ENCODE measurements at regions not wholly inside any gene's neighbourhood (a gene's known extent, or its start where the extent isn't known, plus 50 kb on each side); places are given as distances from the start of the nearest gene placed in this dataset.

DNA sequence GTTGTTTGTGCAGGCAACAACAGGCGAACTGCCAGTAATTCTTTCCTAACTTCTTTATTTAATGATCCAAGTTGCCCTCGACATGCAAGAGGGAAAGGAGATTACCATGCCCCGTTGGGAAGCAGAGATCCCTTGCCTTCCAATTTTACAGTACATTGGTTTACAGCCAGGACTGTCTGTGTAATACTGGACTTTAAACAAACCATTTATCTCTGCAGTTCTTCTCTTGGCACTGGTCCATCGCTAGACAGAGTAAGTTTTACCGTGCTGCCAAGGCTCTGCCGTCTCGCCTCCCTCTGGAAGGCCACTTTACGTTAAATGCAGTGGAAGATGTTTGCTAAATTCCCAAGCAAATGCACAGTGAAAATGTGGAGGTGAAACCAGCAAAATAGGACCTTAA, 660.3 kb upstream of the PRKX start:
- Histone ChIP-seq H3K4me2 (ENCODE audit: low read depth, low read length, poor library complexity, severe bottlenecking) (no peak overlapping the region), H4K20me1 (ENCODE audit: insufficient read depth, low read length, poor library complexity, severe bottlenecking) (no peaks in the 10 kb centered on the region), H3K4me3 (ENCODE audit: low read length, poor library complexity, severe bottlenecking) (no peak overlapping the region), H3K36me3 (ENCODE audit: insufficient read depth, low read length) (no peaks in the 10 kb centered on the region), H3K9me2 (replicated peaks; ENCODE audit: low read depth, low read length) (no peaks in the 10 kb centered on the region), H3K27me3 (ENCODE audit: insufficient read depth, low read length, poor library complexity, severe bottlenecking) (no peaks in the 10 kb centered on the region), H2AFZ (ENCODE audit: low read length) (no peak overlapping the region), H3K9me3 (ENCODE audit: insufficient read depth, low read depth, low read length) (no peaks in the 10 kb centered on the region), H3K79me2 (ENCODE audit: insufficient read depth, low read length) (no peaks in the 10 kb centered on the region), H3K9ac (ENCODE audit: low read depth, low read length, poor library complexity, severe bottlenecking) (no peak overlapping the region), H3F3A (ENCODE audit: low read depth) (no peaks in the 10 kb centered on the region), H3K4me1 (ENCODE audit: insufficient read depth, low read length, poor library complexity, severe bottlenecking) (no peaks in the 10 kb centered on the region)
- no peak for TF ChIP-seq EZH2phosphoT487 (IDR thresholded peaks at IDR 0.05; ENCODE audit: borderline replicate concordance)
- TF ChIP-seq, protein P1, sequence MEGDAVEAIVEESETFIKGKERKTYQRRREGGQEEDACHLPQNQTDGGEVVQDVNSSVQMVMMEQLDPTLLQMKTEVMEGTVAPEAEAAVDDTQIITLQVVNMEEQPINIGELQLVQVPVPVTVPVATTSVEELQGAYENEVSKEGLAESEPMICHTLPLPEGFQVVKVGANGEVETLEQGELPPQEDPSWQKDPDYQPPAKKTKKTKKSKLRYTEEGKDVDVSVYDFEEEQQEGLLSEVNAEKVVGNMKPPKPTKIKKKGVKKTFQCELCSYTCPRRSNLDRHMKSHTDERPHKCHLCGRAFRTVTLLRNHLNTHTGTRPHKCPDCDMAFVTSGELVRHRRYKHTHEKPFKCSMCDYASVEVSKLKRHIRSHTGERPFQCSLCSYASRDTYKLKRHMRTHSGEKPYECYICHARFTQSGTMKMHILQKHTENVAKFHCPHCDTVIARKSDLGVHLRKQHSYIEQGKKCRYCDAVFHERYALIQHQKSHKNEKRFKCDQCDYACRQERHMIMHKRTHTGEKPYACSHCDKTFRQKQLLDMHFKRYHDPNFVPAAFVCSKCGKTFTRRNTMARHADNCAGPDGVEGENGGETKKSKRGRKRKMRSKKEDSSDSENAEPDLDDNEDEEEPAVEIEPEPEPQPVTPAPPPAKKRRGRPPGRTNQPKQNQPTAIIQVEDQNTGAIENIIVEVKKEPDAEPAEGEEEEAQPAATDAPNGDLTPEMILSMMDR (conservative IDR thresholded peaks at IDR 0.05; ENCODE audit: low read length): no peak

DNA sequence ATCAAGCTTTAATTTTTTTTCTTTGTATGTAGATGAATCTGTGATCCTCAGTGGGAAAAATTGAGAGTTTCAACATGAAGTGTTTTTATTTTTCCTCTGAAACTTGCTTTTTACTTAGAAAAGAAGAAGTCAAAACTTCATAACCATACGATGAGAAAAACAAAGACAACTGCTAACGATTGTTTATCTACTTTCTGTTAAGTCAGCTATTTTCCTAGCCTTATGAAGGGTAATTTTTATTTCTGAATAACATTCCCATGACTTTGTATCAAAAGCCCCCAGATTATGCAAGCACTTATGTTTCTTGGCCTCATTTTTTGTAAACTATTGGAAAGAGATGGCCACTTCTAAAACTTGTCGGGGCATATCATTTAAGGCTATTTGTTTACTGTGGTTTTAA, 645.1 kb upstream of the PRKX start:
- Histone ChIP-seq H2AFZ (ENCODE audit: low read length) (no peak overlapping the region), H3K4me1 (ENCODE audit: insufficient read depth, low read length, poor library complexity, severe bottlenecking) (no peaks in the 10 kb centered on the region), H3K4me3 (ENCODE audit: low read length, poor library complexity, severe bottlenecking) (no peak overlapping the region), H3K36me3 (ENCODE audit: insufficient read depth, low read length) (no peaks in the 10 kb centered on the region), H3K27me3 (ENCODE audit: insufficient read depth, low read length, poor library complexity, severe bottlenecking) (no peaks in the 10 kb centered on the region), H3K79me2 (ENCODE audit: insufficient read depth, low read length) (no peaks in the 10 kb centered on the region), H4K20me1 (ENCODE audit: insufficient read depth, low read length, poor library complexity, severe bottlenecking) (no peaks in the 10 kb centered on the region), H3F3A (ENCODE audit: low read depth) (no peaks in the 10 kb centered on the region), H3K4me2 (ENCODE audit: low read depth, low read length, poor library complexity, severe bottlenecking) (no peak overlapping the region), H3K9ac (ENCODE audit: low read depth, low read length, poor library complexity, severe bottlenecking) (no peak overlapping the region), H3K9me2 (replicated peaks; ENCODE audit: low read depth, low read length) (no peaks in the 10 kb centered on the region), H3K9me3 (ENCODE audit: insufficient read depth, low read depth, low read length) (no peaks in the 10 kb centered on the region)
- no peak for TF ChIP-seq EZH2phosphoT487 (IDR thresholded peaks at IDR 0.05; ENCODE audit: borderline replicate concordance)
- TF ChIP-seq, protein P1 (conservative IDR thresholded peaks at IDR 0.05; ENCODE audit: low read length): no peak

DNA sequence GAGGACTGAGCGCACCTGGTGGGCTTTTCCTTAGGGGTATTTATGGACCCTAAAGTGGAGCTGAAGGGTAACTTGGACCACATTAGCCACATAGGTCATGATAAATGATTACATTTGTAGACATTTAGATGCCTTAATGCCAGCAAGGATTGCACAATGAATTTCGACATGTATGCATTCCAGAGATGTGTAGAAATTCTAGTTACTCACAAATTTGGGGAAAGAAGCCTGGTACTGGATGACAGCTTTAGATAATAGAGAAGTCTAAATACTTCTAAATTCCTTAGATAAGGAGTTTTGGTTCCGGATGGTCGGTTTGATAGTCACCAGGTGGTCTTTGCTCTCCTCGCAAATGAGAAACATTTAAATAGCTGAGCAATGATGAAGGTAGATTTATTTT, 609.5 kb upstream of the PRKX start:
- H3K9me3 ChIP-seq (ENCODE audit: insufficient read depth, low read depth, low read length): no peaks in the 10 kb centered on the region

More for the DNA sequence above, 609.5 kb upstream of the PRKX start:
- no peak overlapping the region for H3K4me3 ChIP-seq (ENCODE audit: low read length, poor library complexity, severe bottlenecking)
- H3F3A ChIP-seq (ENCODE audit: low read depth): no peaks in the 10 kb centered on the region
- no peak overlapping the region for H3K4me2 ChIP-seq (ENCODE audit: low read depth, low read length, poor library complexity, severe bottlenecking)
- no peaks in the 10 kb centered on the region for H3K79me2 ChIP-seq (ENCODE audit: insufficient read depth, low read length)
- no peak overlapping the region for H2AFZ ChIP-seq (ENCODE audit: low read length)
- H3K9ac ChIP-seq (ENCODE audit: low read depth, low read length, poor library complexity, severe bottlenecking): no peak overlapping the region
- no peaks in the 10 kb centered on the region for H3K4me1 ChIP-seq (ENCODE audit: insufficient read depth, low read length, poor library complexity, severe bottlenecking)
- H4K20me1 ChIP-seq (ENCODE audit: insufficient read depth, low read length, poor library complexity, severe bottlenecking): no peaks in the 10 kb centered on the region
- TF ChIP-seq, protein P1 (conservative IDR thresholded peaks at IDR 0.05; ENCODE audit: low read length): no peak
- TF ChIP-seq EZH2phosphoT487 (IDR thresholded peaks at IDR 0.05; ENCODE audit: borderline replicate concordance): no peak
- H3K27me3 ChIP-seq (ENCODE audit: insufficient read depth, low read length, poor library complexity, severe bottlenecking): no peaks in the 10 kb centered on the region
- no peaks in the 10 kb centered on the region for H3K36me3 ChIP-seq (ENCODE audit: insufficient read depth, low read length)
- H3K9me2 ChIP-seq (replicated peaks; ENCODE audit: low read depth, low read length): no peaks in the 10 kb centered on the region

Data from Loucy (cell line).